ENCODE measurements at regions not wholly inside any gene's neighbourhood (a gene's known extent, or its start where the extent isn't known, plus 50 kb on each side); places are given as distances from the start of the nearest gene placed in this dataset.
A peak's percentile ranks its signal among the peaks of the same experiment; 100 is the strongest.
"Not testable (repeated sequence)": the region's sequence is repeated elsewhere in the genome, so short reads cannot be mapped to it uniquely, and the experiment has no call there.

GRCh38 chr5:68661237-68661636 is 432.6 kb upstream of the SLC30A5 start:
- DNase-seq (ENCODE audit: low spot score) = no peak

GRCh38 chr5:68662804-68663307 is 431.0 kb upstream of the SLC30A5 start:
- DNase-seq (ENCODE audit: low spot score) = no peak

- no peak for DNase-seq (ENCODE audit: low spot score)
Measured at GRCh38 chr5:68669864-68670575, 423.8 kb upstream of the SLC30A5 start.

GRCh38 chr5:68673106-68673822 is 420.6 kb upstream of the SLC30A5 start:
- DNase-seq (ENCODE audit: low spot score) = no peak

- no peak for DNase-seq (ENCODE audit: low spot score)
Measured at GRCh38 chr5:68673823-68674180, 420.0 kb upstream of the SLC30A5 start.

- DNase-seq (ENCODE audit: low spot score) = no peak
Measured at GRCh38 chr5:68679041-68679440, 414.8 kb upstream of the SLC30A5 start.

GRCh38 chr5:68680366-68680765 is 413.4 kb upstream of the SLC30A5 start:
- no peak for DNase-seq (ENCODE audit: low spot score)

- no peak for DNase-seq (ENCODE audit: low spot score)
Measured at GRCh38 chr5:68681929-68682328, 411.9 kb upstream of the SLC30A5 start.

GRCh38 chr5:68682400-68683160 is 411.2 kb upstream of the SLC30A5 start:
- peak; percentile 50 for DNase-seq (ENCODE audit: low spot score)

- DNase-seq (ENCODE audit: low spot score) = no peak
Measured at GRCh38 chr5:68683632-68684036, 410.2 kb upstream of the SLC30A5 start.

- DNase-seq (ENCODE audit: low spot score) = no peak
Measured at GRCh38 chr5:68685863-68686262, 408.0 kb upstream of the SLC30A5 start.

- no peak for DNase-seq (ENCODE audit: low spot score)
Measured at GRCh38 chr5:68688547-68688946, 405.3 kb upstream of the SLC30A5 start.

GRCh38 chr5:68689010-68689409 is 404.8 kb upstream of the SLC30A5 start:
- DNase-seq (ENCODE audit: low spot score) = no peak

- not testable (repeated sequence) for DNase-seq (ENCODE audit: low spot score)
Measured at GRCh38 chr5:68691874-68692273, 401.9 kb upstream of the SLC30A5 start.

GRCh38 chr5:68698025-68698940 is 395.5 kb upstream of the SLC30A5 start:
- DNase-seq (ENCODE audit: low spot score) = no peak

- no peak for DNase-seq (ENCODE audit: low spot score)
Measured at GRCh38 chr5:68699966-68700365, 393.8 kb upstream of the SLC30A5 start.

- no peak for DNase-seq (ENCODE audit: low spot score)
Measured at GRCh38 chr5:68707575-68707974, 386.2 kb upstream of the SLC30A5 start.

GRCh38 chr5:68708156-68708841 is 385.5 kb upstream of the SLC30A5 start:
- DNase-seq (ENCODE audit: low spot score) = no peak

- DNase-seq (ENCODE audit: low spot score) = no peak
Measured at GRCh38 chr5:68708842-68709170, 385.0 kb upstream of the SLC30A5 start.

- no peak for DNase-seq (ENCODE audit: low spot score)
Measured at GRCh38 chr5:68709239-68709638, 384.6 kb upstream of the SLC30A5 start.

- no peak for DNase-seq (ENCODE audit: low spot score)
Measured at GRCh38 chr5:68710514-68710913, 383.3 kb upstream of the SLC30A5 start.
